Tibial artery (tissue), 4 donors: ENCODE measurements at regions not wholly inside any gene's neighbourhood (a gene's known extent, or its start where the extent isn't known, plus 50 kb on each side); places are given as distances from the start of the nearest gene placed in this dataset.

Source experiments
- DNase-seq, 2 donors: peaks; one replicate each; pipeline ENCODE4 v3.0.0-alpha.2; 2019
- H3K27ac ChIP-seq, 2 donors: fragments of 200-600 bp; sonication (generic) in 1 of 2; 1 replicate in 1 of 2; 2 replicates in 1 of 2; pipeline ENCODE4 v1.5.1; 2018 to 2019; ENCODE audit warnings: mild to moderate bottlenecking in 1 of 2
- H3K27me3 ChIP-seq, 2 donors: fragments of 200-600 bp; sonication (generic) in 1 of 2; one replicate each; pipeline versions ENCODE4 v1.5.1 to v1.6.0; 2016 to 2019
- H3K36me3 ChIP-seq, 3 donors: fragments of 200-600 bp; sonication (generic) in 2 of 3; one replicate each; pipeline ENCODE4 v1.5.1; 2016 to 2019; ENCODE audit warnings: mild to moderate bottlenecking in 2 of 3
- H3K4me1 ChIP-seq, 4 donors: fragments of 200-600 bp; sonication (generic) in 2 of 4; 1 replicate in 3 of 4; 2 replicates in 1 of 4; pipeline ENCODE4 v1.5.1; 2016 to 2019
- H3K4me3 ChIP-seq, 2 donors: fragments of 200-600 bp; sonication (generic) in 1 of 2; 1 replicate in 1 of 2; 2 replicates in 1 of 2; pipeline ENCODE4 v1.5.1; 2018 to 2019; ENCODE audit warnings: mild to moderate bottlenecking in 2 of 2
- H3K9me3 ChIP-seq, 3 donors: fragments of 200-600 bp; sonication (generic) in 1 of 3; one replicate each; pipeline ENCODE4 v1.5.1; 2016 to 2019
- intact Hi-C: fragments of 100-400 bp; cut with DNase I; formaldehyde crosslinking; loops from one replicate; pipeline ENCODE4 v1.15.0; 2023; ENCODE audit warnings: low total_unique reads
- TF ChIP-seq, protein P1 (sequence below), 2 experiments: fragments of 200-600 bp in 1 of 2; fragments of 450-650 bp in 1 of 2; IDR thresholded peaks; one replicate each; pipeline ENCODE4 v1.5.1; 2017 to 2019; ENCODE audit warnings: antibody characterized with exemption in 2 of 2, mild to moderate bottlenecking in 1 of 2, moderate library complexity in 1 of 2

DNA sequence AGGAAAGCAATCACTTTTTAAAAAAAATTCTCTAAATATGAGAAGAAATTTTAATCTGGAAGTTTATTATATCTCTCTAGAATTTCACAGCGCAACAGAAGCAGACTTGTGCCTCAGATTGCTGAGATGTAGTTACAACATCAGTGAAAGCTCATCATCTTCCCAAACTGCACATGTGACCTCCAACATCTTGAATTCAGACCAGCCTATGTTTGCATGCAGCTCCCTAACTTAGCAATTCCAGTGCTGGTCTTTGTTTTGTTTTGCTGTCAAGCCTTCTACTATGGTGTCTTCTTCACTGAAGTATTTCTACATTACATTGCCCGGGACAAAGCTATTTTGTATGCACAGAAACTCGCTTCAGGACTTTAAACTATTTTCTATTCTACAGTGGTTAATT lies 684.8 kb upstream of the PTBP2 start:
- H3K9me3 ChIP-seq: no peaks in the 10 kb centered on the region
- H3K27ac ChIP-seq: no peak overlapping the region
- no peaks in the 10 kb centered on the region for H3K4me1 ChIP-seq
- no peaks in the 10 kb centered on the region for H3K36me3 ChIP-seq
- H3K4me3 ChIP-seq: no peak overlapping the region
- intact Hi-C loops: no loop called here
- TF ChIP-seq, protein P1, sequence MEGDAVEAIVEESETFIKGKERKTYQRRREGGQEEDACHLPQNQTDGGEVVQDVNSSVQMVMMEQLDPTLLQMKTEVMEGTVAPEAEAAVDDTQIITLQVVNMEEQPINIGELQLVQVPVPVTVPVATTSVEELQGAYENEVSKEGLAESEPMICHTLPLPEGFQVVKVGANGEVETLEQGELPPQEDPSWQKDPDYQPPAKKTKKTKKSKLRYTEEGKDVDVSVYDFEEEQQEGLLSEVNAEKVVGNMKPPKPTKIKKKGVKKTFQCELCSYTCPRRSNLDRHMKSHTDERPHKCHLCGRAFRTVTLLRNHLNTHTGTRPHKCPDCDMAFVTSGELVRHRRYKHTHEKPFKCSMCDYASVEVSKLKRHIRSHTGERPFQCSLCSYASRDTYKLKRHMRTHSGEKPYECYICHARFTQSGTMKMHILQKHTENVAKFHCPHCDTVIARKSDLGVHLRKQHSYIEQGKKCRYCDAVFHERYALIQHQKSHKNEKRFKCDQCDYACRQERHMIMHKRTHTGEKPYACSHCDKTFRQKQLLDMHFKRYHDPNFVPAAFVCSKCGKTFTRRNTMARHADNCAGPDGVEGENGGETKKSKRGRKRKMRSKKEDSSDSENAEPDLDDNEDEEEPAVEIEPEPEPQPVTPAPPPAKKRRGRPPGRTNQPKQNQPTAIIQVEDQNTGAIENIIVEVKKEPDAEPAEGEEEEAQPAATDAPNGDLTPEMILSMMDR (IDR thresholded peaks at IDR 0.05): no peak
- H3K27me3 ChIP-seq: no peaks in the 10 kb centered on the region
- DNase-seq: no peak

DNA sequence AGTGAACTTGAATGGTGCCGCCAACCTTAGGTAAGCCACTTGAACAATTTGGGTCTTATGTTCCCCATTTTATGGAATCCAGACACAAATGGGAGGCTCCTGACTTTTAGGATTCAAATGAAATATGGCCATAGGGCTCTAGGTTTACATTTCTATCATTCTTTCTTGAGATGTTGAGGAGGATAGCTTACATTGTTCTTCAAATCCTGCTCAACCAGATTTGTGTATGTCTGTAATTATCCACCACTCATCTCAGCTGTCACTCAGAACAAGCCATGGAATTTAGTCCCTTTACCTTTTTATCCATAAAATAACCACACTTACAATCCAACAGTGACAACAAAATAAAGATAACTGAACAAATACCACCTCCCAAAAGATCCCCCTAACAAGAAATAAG lies 682.9 kb upstream of the PTBP2 start:
- no peaks in the 10 kb centered on the region for H3K27me3 ChIP-seq
- H3K9me3 ChIP-seq: no peaks in the 10 kb centered on the region
- H3K4me1 ChIP-seq: no peaks in the 10 kb centered on the region
- TF ChIP-seq, protein P1 (IDR thresholded peaks at IDR 0.05): no peak
- H3K27ac ChIP-seq: no peak overlapping the region
- DNase-seq: no peak
- H3K4me3 ChIP-seq: no peak overlapping the region
- intact Hi-C loops: no loop called here
- no peaks in the 10 kb centered on the region for H3K36me3 ChIP-seq

DNA sequence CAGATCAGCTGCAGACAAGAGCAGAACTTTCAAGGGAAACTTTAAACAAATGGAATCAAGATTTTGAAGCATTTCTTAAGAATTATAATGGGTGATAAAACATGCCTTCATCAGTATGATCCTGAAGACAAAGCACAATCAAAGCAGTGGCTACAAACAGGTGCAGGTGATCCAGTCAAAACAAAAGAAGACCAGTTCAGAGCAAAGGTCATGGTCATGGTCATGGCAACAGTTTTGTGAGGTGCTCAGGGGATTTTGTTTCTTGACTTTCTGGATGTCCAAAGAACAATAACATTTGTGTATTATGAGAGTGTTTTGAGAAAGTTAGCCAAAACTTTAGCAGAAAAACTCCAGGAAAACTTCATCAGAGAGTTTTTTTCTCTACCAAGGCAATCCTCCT lies 681.7 kb upstream of the PTBP2 start:
- Histone ChIP-seq H3K4me1 (no peaks in the 10 kb centered on the region), H3K9me3 (no peaks in the 10 kb centered on the region), H3K4me3 (no peak overlapping the region), H3K27ac (no peak overlapping the region), H3K27me3 (no peaks in the 10 kb centered on the region), H3K36me3 (no peaks in the 10 kb centered on the region)
- DNase-seq: no peak
- TF ChIP-seq, protein P1 (IDR thresholded peaks at IDR 0.05): no peak
- intact Hi-C loops: no loop called here

DNA sequence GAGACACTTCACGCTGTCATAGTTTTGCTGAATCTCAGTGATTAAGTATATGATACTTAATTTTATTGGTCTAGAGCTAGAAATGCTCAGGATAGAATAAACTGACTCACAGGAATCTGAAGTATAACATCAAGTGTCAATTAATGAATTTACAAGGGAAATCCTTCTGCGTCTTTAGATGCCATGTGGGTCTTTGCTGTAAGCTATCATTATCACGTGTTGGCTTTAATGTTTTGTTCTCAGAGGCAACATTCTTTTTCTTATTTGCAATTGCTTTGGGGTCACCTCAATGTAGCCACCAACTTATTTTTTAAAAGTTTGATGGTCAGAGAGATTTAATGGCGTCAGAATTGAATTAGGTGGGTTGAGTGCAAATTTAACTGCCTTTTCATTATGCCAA lies 680.1 kb upstream of the PTBP2 start:
- no peaks in the 10 kb centered on the region for H3K9me3 ChIP-seq
- TF ChIP-seq, protein P1 (IDR thresholded peaks at IDR 0.05): no peak
- H3K27ac ChIP-seq: no peak overlapping the region
- no peak for DNase-seq
- no peaks in the 10 kb centered on the region for H3K4me1 ChIP-seq
- no peaks in the 10 kb centered on the region for H3K36me3 ChIP-seq
- intact Hi-C loops: no loop called here
- no peak overlapping the region for H3K4me3 ChIP-seq
- H3K27me3 ChIP-seq: no peaks in the 10 kb centered on the region

DNA sequence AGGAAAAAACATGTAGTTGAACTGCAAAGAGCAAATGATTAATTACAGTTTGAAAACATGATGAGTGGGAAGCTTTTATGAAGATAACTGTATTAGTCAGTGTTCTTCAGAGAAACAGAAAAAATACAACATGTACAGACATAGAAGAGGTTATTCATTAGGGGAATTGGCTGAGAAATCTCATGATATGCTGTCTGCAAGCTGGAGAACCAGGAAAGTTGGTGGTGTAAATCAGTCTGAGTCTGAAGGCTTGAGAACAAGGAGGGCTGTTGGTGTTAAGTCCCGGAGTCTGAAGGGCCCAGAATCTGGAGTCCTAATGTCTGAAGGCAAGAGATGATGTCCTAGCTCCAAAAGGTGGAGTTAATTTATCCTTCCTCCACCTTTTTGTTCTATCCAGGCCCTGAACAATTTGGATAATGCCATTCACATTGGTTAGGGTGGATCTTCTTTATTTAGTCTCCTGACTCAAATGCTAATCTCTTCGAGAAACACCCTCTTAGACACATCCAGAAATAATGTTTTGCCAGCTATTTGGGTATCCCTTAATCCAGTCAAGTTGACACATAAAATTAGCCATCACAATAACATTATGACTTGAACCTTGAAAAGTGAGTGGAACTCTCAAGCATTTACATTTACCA lies 672.9 kb upstream of the PTBP2 start:
- TF ChIP-seq, protein P1 (IDR thresholded peaks at IDR 0.05): no peak
- no peaks in the 10 kb centered on the region for H3K36me3 ChIP-seq
- no peaks in the 10 kb centered on the region for H3K9me3 ChIP-seq
- H3K4me1 ChIP-seq: no peaks in the 10 kb centered on the region
- H3K27me3 ChIP-seq: no peaks in the 10 kb centered on the region
- intact Hi-C loops: no loop called here
- no peak overlapping the region for H3K27ac ChIP-seq
- DNase-seq: no peak
- no peak overlapping the region for H3K4me3 ChIP-seq
